ENCODE measurements at regions not wholly inside any gene's neighbourhood (a gene's known extent, or its start where the extent isn't known, plus 50 kb on each side); places are given as distances from the start of the nearest gene placed in this dataset.

GRCh38 chr7:73933091-73933490 is 72.1 kb downstream of the TMEM270 start:
- H3K27me3 ChIP-seq (ENCODE audit: control insufficient read depth in 1 of 2, insufficient read depth in 2 of 2, low read length in 2 of 2), result no peaks in the 10 kb centered on the region
- TF ChIP-seq PAF1 (CRISPR knock-in tag; IDR thresholded peaks at IDR 0.05), result no peak
- no peak for TF ChIP-seq ZNF362 (CRISPR knock-in tag; IDR thresholded peaks at IDR 0.05; ENCODE audit: borderline replicate concordance)
- TF ChIP-seq HNRNPK (IDR thresholded peaks at IDR 0.05; ENCODE audit: low read depth, low read length, poor library complexity, severe bottlenecking), result no peak
- no peak for TF ChIP-seq ZBTB21 (CRISPR knock-in tag; IDR thresholded peaks at IDR 0.05)
- TF ChIP-seq GRHL1 (CRISPR knock-in tag; conservative IDR thresholded peaks at IDR 0.05), result no peak
- no peak for TF ChIP-seq SRSF4 (IDR thresholded peaks at IDR 0.05; ENCODE audit: low read depth, low read length, poor library complexity, severe bottlenecking)
- no peak for TF ChIP-seq ATF5 (CRISPR knock-in tag; IDR thresholded peaks at IDR 0.05; ENCODE audit: low read depth)
- TF ChIP-seq ATF7 (IDR thresholded peaks at IDR 0.05), result no peak
- no peak for TF ChIP-seq ATF7 (CRISPR knock-in tag; IDR thresholded peaks at IDR 0.05)
- TF ChIP-seq ZNF740 (CRISPR knock-in tag; IDR thresholded peaks at IDR 0.05), result no peak
- TF ChIP-seq MAFK (conservative IDR thresholded peaks at IDR 0.05 in 1 of 2, IDR thresholded peaks at IDR 0.05 in 1 of 2; ENCODE audit: low read length in 2 of 2), result no peak
- no peak for TF ChIP-seq HDAC1 (CRISPR knock-in tag; IDR thresholded peaks at IDR 0.05)
- TF ChIP-seq CREB3 (CRISPR knock-in tag; IDR thresholded peaks at IDR 0.05), result no peak
- no peak for ATAC-seq
- WGBS (ENCODE audit: low lambda C conversion rate), result 0% methylated on average over 2 of the region's 2 CpGs
- H3K9ac ChIP-seq (ENCODE audit: insufficient read depth, low read depth, low read length), result no peak overlapping the region
- H3K9me3 ChIP-seq (ENCODE audit: low read length), result no peaks in the 10 kb centered on the region
- H3K4me1 ChIP-seq (ENCODE audit: insufficient read depth, low read length), result no peaks in the 10 kb centered on the region
- H3K4me2 ChIP-seq (ENCODE audit: low read depth, low read length), result no peak overlapping the region
- intact Hi-C loops (cut with micrococcal nuclease; ENCODE audit: unreplicated experiment), result no loop called here
- no peak for FAIRE-seq
- H3K27ac ChIP-seq (ENCODE audit: extremely low read length, insufficient read depth, low read length), result no peak overlapping the region
- DNase-seq (ENCODE audit: low spot score), result no peak
- H2AFZ ChIP-seq (ENCODE audit: low read length), result no peak overlapping the region
- ChIA-PET POLR2A (no interaction called here), CTCF (ENCODE audit: low intra/inter-chr PET ratio, low total read pairs) (no interaction called here)
- H3K4me3 ChIP-seq (replicated peaks in 1 of 3; ENCODE audit: insufficient read depth in 1 of 3, low read depth in 2 of 3, low read length in 3 of 3), result no peak overlapping the region
- no TSS peak for BruUV-seq (replicated peaks)
- in situ Hi-C loops (cut with HindIII; ENCODE audit: extremely low pct_ligation_motif_present, low pct_unique_long_range_greater_than_20kb), result no loop called here
- H3K36me3 ChIP-seq (replicated peaks in 1 of 2; ENCODE audit: control insufficient read depth in 1 of 2, insufficient read depth in 2 of 2, low read length in 2 of 2), result no peaks in the 10 kb centered on the region
- H4K20me1 ChIP-seq (ENCODE audit: insufficient read depth, low read length), result no peaks in the 10 kb centered on the region
- no peaks in the 10 kb centered on the region for H3K79me2 ChIP-seq (ENCODE audit: insufficient read depth, low read length)

Measured in HepG2 (cell line).